ENCODE measurements at regions not wholly inside any gene's neighbourhood (a gene's known extent, or its start where the extent isn't known, plus 50 kb on each side); places are given as distances from the start of the nearest gene placed in this dataset.

- no peak for ATAC-seq
- H3K27me3 ChIP-seq (ENCODE audit: control insufficient read depth in 1 of 2, insufficient read depth in 2 of 2, low read length in 2 of 2), result peaks cover 0 to 5% of the 10 kb centered on the region in 2 experiments; a peak in 1 of 5 replicates
- ChIA-PET POLR2A (no interaction called here), CTCF (ENCODE audit: low intra/inter-chr PET ratio, low total read pairs) (no interaction called here)
- TF ChIP-seq DR1 (CRISPR knock-in tag; IDR thresholded peaks at IDR 0.05), result no peak
- no peak for TF ChIP-seq CHCHD3 (CRISPR knock-in tag; IDR thresholded peaks at IDR 0.05)
- TF ChIP-seq ZFX (CRISPR knock-in tag; IDR thresholded peaks at IDR 0.05; ENCODE audit: low read depth), result no peak
- no peak for TF ChIP-seq ZNF761 (CRISPR knock-in tag; conservative IDR thresholded peaks at IDR 0.05)
- no peak for TF ChIP-seq HNF4A (CRISPR knock-in tag; IDR thresholded peaks at IDR 0.05)
- TF ChIP-seq NR2F1 (CRISPR knock-in tag; IDR thresholded peaks at IDR 0.05), result no peak
- no peak for TF ChIP-seq EZH2 (conservative IDR thresholded peaks at IDR 0.05; ENCODE audit: low read depth, low read length)
- no peak for TF ChIP-seq RARA (CRISPR knock-in tag; IDR thresholded peaks at IDR 0.05)
- TF ChIP-seq MLX (CRISPR knock-in tag; IDR thresholded peaks at IDR 0.05), result no peak
- no peak for TF ChIP-seq HNRNPL (IDR thresholded peaks at IDR 0.05; ENCODE audit: low read depth, low read length)
- TF ChIP-seq TFE3 (CRISPR knock-in tag; IDR thresholded peaks at IDR 0.05), result no peak
- TF ChIP-seq, protein P1, sequence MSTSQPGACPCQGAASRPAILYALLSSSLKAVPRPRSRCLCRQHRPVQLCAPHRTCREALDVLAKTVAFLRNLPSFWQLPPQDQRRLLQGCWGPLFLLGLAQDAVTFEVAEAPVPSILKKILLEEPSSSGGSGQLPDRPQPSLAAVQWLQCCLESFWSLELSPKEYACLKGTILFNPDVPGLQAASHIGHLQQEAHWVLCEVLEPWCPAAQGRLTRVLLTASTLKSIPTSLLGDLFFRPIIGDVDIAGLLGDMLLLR (CRISPR knock-in tag; IDR thresholded peaks at IDR 0.05), result no peak
- TF ChIP-seq ZNF574 (CRISPR knock-in tag; IDR thresholded peaks at IDR 0.05), result no peak
- FAIRE-seq, result no peak
- H3K9me3 ChIP-seq (ENCODE audit: low read length), result no peaks in the 10 kb centered on the region
- no peaks in the 10 kb centered on the region for H3K4me1 ChIP-seq (ENCODE audit: insufficient read depth, low read length)
- no TSS peak for BruUV-seq (replicated peaks)
- H3K9ac ChIP-seq (ENCODE audit: insufficient read depth, low read depth, low read length), result no peak overlapping the region
- no peak overlapping the region for H3K4me2 ChIP-seq (ENCODE audit: low read depth, low read length)
- DNase-seq (ENCODE audit: low spot score), result no peak
- no peaks in the 10 kb centered on the region for H3K79me2 ChIP-seq (ENCODE audit: insufficient read depth, low read length)
- no peaks in the 10 kb centered on the region for H3K36me3 ChIP-seq (replicated peaks in 1 of 2; ENCODE audit: control insufficient read depth in 1 of 2, insufficient read depth in 2 of 2, low read length in 2 of 2)
- no peak overlapping the region for H3K4me3 ChIP-seq (replicated peaks in 1 of 3; ENCODE audit: insufficient read depth in 1 of 3, low read depth in 2 of 3, low read length in 3 of 3)
- 11% methylated on average over 4 of the region's 4 CpGs for WGBS (ENCODE audit: low lambda C conversion rate)
- H3K27ac ChIP-seq (ENCODE audit: extremely low read length, insufficient read depth, low read length), result no peak overlapping the region
- no peaks in the 10 kb centered on the region for H4K20me1 ChIP-seq (ENCODE audit: insufficient read depth, low read length)
- H2AFZ ChIP-seq (ENCODE audit: low read length), result no peak overlapping the region
- in situ Hi-C loops (cut with HindIII; ENCODE audit: extremely low pct_ligation_motif_present, low pct_unique_long_range_greater_than_20kb) (loop anchor here (10.0 kb wide), 1 partner anchor 165 kb away; no protein-coding TSS in a partner anchor), intact Hi-C loops (cut with micrococcal nuclease; ENCODE audit: unreplicated experiment) (no loop called here)
These were observed 315.1 kb upstream of the CCL2 start for GRCh38 chr17:33939959-33940358.

Measured in HepG2 (cell line).